HG02943 (cell line): ENCODE measurements at regions not wholly inside any gene's neighbourhood (a gene's known extent, or its start where the extent isn't known, plus 50 kb on each side); places are given as distances from the start of the nearest gene placed in this dataset.

ENCODE experiments used
- ATAC-seq: cut with Tn5 transposase; IDR thresholded peaks from one replicate; pipeline ENCODE4 v1.9.1; 2021; ENCODE audit warnings: mild to moderate bottlenecking, low read depth, moderate library complexity; ENCODE audit not compliant: unreplicated experiment

GRCh38 chr20:22507240-22507961, 77.0 kb downstream of the FOXA2 start:
- ATAC-seq, result no peak

GRCh38 chr20:22506827-22507226, 77.5 kb downstream of the FOXA2 start:
- ATAC-seq, result no peak

DNA sequence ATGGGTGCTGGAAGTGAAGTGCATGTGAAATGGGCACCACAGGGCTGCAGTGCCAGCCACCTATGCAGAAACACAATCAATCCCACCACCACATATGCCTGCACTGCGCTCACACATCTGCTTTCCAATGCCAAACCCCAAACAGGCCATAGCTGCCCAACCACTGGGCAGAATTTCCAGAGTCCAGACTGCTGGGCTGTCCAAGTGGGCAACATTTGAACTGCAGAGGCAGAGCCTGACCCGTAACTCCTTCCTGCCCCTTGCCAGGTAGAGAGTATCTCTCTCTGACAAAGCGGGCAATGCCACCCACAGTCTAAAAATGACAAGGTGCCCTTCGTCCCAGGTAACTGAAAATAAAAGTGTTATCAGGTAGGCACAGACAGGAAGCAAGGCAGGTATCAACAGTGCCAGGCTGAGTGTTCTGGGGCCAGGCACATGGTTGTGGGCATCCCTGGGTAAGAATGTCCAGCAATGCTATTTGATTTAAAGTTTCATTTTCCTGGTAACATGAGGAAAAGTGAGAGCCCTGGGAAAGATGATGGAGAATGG, 79.5 kb downstream of the FOXA2 start:
- no peak for ATAC-seq

GRCh38 chr20:22503577-22503976, 80.8 kb downstream of the FOXA2 start:
- no peak for ATAC-seq

GRCh38 chr20:22502731-22503191, 81.6 kb downstream of the FOXA2 start:
- no peak for ATAC-seq

DNA sequence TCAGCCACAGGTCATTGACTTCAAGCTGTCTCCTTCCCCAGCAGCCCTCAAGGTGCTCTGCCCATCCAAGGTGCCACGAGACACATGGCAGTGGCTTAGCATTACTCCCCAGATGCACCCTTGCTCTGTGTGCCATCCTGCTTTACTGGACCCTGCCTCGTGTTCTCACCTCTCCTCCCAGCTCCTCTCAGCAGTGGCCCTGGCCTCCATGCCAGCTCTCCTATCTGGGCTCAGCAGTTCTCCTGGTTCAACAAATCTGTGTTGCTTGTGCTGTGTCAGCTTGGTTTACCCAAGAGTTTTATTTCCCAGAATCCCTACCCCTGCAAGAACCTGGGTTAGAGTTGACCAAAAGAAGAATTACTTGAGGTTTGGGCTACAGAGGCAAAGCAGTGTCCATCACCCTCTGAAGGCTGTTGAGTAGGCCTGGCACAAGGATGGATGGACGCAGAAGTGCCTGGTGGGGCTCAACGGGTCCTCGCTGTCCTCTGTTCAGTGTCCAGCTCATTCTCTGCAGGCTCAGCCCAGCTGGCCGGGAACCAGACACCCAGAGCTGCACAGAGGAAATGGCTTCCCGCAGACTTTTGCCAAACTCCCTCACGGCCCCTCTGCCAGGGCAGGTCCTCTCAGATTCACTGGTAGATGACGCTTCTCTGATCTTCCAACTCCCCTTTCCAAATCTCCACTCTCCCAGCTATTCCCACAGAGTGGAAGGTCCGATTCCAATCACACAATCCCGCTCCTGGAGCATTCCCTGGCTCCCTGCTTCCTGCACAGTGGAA, 82.6 kb downstream of the FOXA2 start:
- no peak for ATAC-seq

GRCh38 chr20:22501034-22501433, 83.3 kb downstream of the FOXA2 start:
- no peak for ATAC-seq

- ATAC-seq, result no peak
These were observed 84.7 kb downstream of the FOXA2 start for GRCh38 chr20:22499515-22500166.

DNA sequence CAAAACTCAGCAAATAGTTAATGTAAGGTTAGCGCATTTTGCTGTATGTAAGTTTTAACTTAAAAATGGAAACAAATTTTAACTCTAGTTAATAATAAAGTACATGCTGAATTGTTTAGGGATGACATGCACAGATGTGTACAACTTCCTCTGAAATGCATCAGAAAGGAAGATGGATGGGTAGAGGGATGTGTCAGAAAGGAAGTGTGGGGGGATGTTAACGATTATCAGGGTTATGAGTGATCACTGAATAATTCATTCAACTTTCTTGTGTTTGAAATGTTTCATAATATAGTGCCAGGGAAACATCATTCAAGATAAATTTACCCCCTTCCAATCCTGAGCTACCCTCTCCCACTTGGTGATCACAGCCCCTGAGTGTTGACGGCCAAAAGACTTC, 87.6 kb downstream of the FOXA2 start:
- ATAC-seq, result no peak

DNA sequence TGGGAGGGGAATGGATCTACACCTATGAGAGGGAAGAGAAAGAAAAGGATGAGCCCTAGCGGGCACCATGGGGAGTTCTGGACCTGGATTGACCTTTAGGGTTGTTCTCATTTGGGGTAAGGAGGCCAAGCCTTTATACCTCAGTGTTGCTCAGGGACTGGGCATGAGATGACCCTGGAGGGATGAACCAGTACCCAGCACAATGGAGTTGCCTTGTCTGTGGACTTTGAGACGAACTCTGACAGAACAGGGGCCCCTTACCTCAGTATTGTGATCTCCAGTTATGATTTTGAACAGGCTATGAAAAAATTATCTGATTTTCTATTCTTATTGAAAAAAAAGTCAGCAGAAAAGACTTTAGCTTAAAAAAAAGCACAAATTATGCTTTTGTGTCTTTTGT, 88.6 kb downstream of the FOXA2 start:
- no peak for ATAC-seq

- ATAC-seq, result no peak
These were observed 89.2 kb downstream of the FOXA2 start for GRCh38 chr20:22495172-22495571.

GRCh38 chr20:22492497-22492896, 91.9 kb downstream of the FOXA2 start:
- no peak for ATAC-seq

DNA sequence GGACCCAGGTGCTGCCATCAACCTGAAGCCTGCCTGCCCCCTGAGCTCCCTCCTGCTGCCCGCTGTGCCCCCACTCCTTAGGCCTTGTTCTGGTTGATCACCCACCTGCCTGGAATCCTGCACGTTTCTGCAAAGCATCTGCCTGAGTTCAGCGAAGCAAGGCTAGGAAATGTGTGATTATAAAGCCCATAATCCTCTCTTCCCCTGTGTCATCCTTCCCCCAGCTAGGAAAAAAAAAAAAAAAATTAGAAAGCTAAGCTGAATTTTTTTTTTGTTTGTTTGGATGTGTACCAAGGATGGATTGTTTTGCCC, 93.2 kb downstream of the FOXA2 start:
- ATAC-seq, result no peak

DNA sequence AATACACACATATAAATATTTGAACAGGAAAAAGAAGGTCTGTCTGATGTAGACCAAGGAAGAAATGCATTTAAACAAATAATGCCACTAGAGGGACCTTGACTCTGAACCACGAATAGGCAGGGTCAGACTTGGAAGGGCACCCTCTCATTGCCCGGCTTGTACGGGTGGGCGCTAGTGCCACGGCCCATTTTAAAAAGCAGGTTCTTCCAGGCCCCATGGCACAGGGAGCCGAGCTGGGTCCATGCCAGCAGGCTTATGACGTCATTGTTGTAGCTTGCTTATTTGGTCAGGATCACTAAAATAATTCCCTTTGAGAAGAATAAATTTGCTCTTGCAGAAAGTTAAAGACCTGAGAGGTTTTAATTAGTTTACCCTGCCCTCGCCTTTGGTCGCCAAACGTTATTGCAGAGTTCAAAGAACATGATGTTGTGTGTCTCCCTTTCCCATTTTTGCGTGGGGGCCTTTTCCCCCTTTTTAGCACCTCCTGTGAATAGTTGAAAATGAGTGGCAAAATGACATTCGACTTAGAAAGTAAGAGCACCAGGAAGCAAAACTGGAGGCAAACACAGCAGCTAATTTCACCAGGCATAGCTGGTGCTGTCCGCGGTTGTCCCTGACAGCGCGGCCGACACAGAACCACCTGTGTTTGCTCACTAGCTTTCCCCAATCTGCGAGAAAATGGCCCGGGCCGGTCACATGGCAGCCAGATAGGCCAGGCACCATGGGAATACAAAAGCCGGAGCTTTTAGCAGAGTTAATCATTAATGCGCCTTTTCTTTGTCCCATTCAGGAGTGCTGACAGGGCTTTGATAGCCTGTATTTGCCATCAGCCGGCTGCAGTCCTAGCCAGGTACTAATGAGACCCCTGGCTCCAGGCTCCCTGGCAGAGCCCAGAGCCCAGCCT, 93.8 kb downstream of the FOXA2 start:
- ATAC-seq, result no peak

DNA sequence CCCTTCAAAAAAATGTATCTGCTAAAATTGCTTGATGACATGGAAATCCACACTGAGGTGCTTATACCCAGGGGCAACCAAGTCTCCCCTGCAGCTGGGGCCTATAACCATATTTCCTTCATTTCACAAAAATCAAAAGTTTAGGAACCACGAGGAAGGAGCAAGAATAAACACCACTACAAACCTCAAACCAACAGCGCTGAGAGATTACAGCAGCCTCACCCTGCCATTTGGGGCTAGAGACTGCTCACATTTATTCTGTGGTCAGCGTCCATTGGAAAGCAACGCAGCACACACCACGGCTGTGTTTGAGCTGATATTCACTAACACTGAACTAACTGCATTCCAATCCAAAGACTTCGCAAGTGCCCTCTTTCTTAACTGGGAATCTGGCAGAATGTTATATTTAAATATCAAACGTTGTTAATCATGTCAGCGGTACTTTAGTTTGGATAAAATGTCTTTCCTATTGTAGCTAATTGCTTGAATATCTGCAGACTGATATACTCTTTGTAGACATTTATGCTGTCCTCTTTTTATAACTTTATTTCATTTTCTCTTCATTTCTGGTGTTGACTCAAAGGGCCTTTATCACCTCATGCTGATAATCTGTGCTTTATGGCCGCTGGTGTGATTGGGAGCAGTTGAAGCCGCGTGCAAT, 94.6 kb downstream of the FOXA2 start:
- no peak for ATAC-seq

DNA sequence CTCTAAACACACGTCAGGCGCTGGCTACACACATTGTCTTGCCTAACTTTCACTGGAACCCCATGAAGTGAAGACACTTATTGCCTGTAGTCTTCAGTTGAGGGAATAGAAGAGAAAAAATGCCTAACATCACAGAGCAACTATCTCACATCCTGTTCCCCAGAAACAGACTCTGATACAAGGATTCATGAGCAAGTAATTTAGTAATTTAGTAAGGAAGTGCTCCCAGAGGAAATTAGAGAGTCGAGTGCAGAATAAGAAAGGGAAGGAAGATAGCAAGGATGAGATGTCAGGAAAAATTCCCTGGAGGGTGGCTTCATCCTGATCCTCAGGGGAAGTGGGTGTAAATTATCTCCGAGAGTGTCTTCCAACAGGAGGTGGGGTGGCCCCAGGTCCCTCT, 104.0 kb downstream of the FOXA2 start:
- ATAC-seq, result no peak

DNA sequence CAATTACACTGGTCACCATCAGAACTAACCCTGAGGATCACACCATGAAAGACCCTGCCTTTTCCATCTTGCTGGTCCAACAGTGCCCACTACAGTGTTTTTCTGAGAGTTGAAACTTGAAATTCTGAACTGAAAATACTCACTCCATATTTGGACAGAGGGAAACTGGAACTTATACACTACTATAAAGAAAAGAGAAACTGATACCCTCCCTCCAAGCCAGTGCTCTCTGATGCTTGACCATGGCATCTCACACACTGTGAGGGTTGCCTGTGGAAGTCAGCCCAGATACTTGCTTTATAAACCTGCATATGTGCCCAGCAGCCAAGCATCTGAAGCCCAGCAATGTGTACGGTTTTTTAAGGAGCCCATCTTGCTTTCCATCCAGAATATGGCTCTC, 108.7 kb downstream of the FOXA2 start:
- ATAC-seq, result no peak

- ATAC-seq, result no peak
These were observed 110.1 kb downstream of the FOXA2 start for GRCh38 chr20:22474224-22474623.

- no peak for ATAC-seq
These were observed 111.1 kb downstream of the FOXA2 start for GRCh38 chr20:22473293-22473692.
